Dedifferentiated amniotic fluid mesenchymal stem cell (primary cell): ENCODE measurements at regions not wholly inside any gene's neighbourhood (a gene's known extent, or its start where the extent isn't known, plus 50 kb on each side); places are given as distances from the start of the nearest gene placed in this dataset.
A peak's percentile ranks its signal among the peaks of the same experiment; 100 is the strongest.

Experiments used
- DNase-seq: peaks from one replicate; pipeline ENCODE4 v3.0.0-alpha.2; 2016; ENCODE audit errors: extremely low spot score

- DNase-seq: no peak
Measured at GRCh38 chr10:21326594-21327288, 198.7 kb downstream of the SKIDA1 start.

- no peak for DNase-seq
Measured at GRCh38 chr10:21318540-21319167, 206.8 kb downstream of the SKIDA1 start.

- no peak for DNase-seq
Measured at GRCh38 chr10:21317902-21318301, 207.6 kb downstream of the SKIDA1 start.

- DNase-seq: peak; percentile 81
Measured at GRCh38 chr10:21315645-21316220, 209.7 kb downstream of the SKIDA1 start.

- DNase-seq: no peak
Measured at GRCh38 chr10:21314906-21315644, 210.4 kb downstream of the SKIDA1 start.

GRCh38 chr10:21314111-21314626 lies 211.3 kb downstream of the SKIDA1 start:
- DNase-seq: no peak

GRCh38 chr10:21313691-21314090 lies 211.8 kb downstream of the SKIDA1 start:
- no peak for DNase-seq

GRCh38 chr10:21311426-21311825 lies 214.1 kb downstream of the SKIDA1 start:
- DNase-seq: no peak

- DNase-seq: no peak
Measured at GRCh38 chr10:21309427-21309826, 216.1 kb downstream of the SKIDA1 start.

GRCh38 chr10:21308946-21309345 lies 216.5 kb downstream of the SKIDA1 start:
- no peak for DNase-seq

- DNase-seq: no peak
Measured at GRCh38 chr10:21308018-21308417, 217.5 kb downstream of the SKIDA1 start.

- peak; percentile 4 for DNase-seq
Measured at GRCh38 chr10:21304608-21305007, 220.9 kb downstream of the SKIDA1 start.

- peak; percentile 3 for DNase-seq
Measured at GRCh38 chr10:21304198-21304597, 221.3 kb downstream of the SKIDA1 start.

- DNase-seq: no peak
Measured at GRCh38 chr10:21300551-21300950, 224.9 kb downstream of the SKIDA1 start.

- DNase-seq: no peak
Measured at GRCh38 chr10:21299330-21299729, 226.2 kb downstream of the SKIDA1 start.

- no peak for DNase-seq
Measured at GRCh38 chr10:21298701-21299100, 226.8 kb downstream of the SKIDA1 start.

GRCh38 chr10:21297603-21298383 lies 227.7 kb downstream of the SKIDA1 start:
- no peak for DNase-seq

GRCh38 chr10:21296575-21297355 lies 228.7 kb downstream of the SKIDA1 start:
- no peak for DNase-seq

- DNase-seq: no peak
Measured at GRCh38 chr10:21293518-21294356, 231.7 kb downstream of the SKIDA1 start.
